ENCODE measurements at regions not wholly inside any gene's neighbourhood (a gene's known extent, or its start where the extent isn't known, plus 50 kb on each side); places are given as distances from the start of the nearest gene placed in this dataset.

DNA sequence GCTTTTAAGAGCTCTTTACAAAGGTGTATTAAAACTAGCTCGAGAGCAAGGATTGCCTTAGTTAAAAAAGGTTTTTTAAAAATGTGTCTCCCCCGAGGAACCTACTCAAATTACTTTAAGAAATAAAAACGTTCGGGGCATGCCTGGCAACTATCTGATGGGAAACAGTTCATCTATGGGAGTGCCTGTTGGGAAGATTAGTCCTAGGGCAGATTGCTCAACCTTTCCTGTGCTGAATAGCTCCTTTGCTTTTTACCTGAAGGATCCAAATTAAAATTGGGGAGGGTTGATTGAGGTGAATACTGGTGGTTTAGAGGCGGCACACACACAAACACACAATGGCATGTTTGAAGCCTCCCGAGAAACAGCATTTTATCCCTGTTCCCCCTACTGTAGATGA, 541.4 kb upstream of the ATP2B1 start:
- TF ChIP-seq, protein P1, sequence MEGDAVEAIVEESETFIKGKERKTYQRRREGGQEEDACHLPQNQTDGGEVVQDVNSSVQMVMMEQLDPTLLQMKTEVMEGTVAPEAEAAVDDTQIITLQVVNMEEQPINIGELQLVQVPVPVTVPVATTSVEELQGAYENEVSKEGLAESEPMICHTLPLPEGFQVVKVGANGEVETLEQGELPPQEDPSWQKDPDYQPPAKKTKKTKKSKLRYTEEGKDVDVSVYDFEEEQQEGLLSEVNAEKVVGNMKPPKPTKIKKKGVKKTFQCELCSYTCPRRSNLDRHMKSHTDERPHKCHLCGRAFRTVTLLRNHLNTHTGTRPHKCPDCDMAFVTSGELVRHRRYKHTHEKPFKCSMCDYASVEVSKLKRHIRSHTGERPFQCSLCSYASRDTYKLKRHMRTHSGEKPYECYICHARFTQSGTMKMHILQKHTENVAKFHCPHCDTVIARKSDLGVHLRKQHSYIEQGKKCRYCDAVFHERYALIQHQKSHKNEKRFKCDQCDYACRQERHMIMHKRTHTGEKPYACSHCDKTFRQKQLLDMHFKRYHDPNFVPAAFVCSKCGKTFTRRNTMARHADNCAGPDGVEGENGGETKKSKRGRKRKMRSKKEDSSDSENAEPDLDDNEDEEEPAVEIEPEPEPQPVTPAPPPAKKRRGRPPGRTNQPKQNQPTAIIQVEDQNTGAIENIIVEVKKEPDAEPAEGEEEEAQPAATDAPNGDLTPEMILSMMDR (IDR thresholded peaks at IDR 0.05) = no peak
- no peak for TF ChIP-seq EP300 (IDR thresholded peaks at IDR 0.05; ENCODE audit: low read depth)
- TF ChIP-seq POLR2AphosphoS5 (IDR thresholded peaks at IDR 0.05) = no peak
- TF ChIP-seq POLR2A (IDR thresholded peaks at IDR 0.05) = no peak

Measured in transverse colon (tissue), 4 donors.